Suprapubic skin (tissue), 4 donors: ENCODE measurements at regions not wholly inside any gene's neighbourhood (a gene's known extent, or its start where the extent isn't known, plus 50 kb on each side); places are given as distances from the start of the nearest gene placed in this dataset.

Experiments used
- DNase-seq, 2 donors: peaks; one replicate each; pipeline ENCODE4 v3.0.0-alpha.2; 2019; ENCODE audit warnings: low spot score in 2 of 2
- H3K27ac ChIP-seq: fragments of 200-600 bp; sonication (generic); one replicate; pipeline ENCODE4 v1.5.1; 2019
- H3K27me3 ChIP-seq: fragments of 200-600 bp; sonication (generic); one replicate; pipeline ENCODE4 v1.5.1; 2019
- H3K36me3 ChIP-seq: fragments of 200-600 bp; sonication (generic); one replicate; pipeline ENCODE4 v1.5.1; 2019
- H3K4me1 ChIP-seq: fragments of 200-600 bp; sonication (generic); one replicate; pipeline ENCODE4 v1.5.1; 2019
- H3K4me3 ChIP-seq: fragments of 200-600 bp; sonication (generic); one replicate; pipeline ENCODE4 v1.5.1; 2019; ENCODE audit warnings: mild to moderate bottlenecking
- H3K9me3 ChIP-seq: fragments of 200-600 bp; sonication (generic); one replicate; pipeline ENCODE4 v1.5.1; 2019
- EP300 ChIP-seq: sonication (generic); formaldehyde crosslinking; IDR thresholded peaks from one replicate; pipeline ENCODE4 v1.6.1; 2017; ENCODE audit warnings: antibody characterized with exemption
- POLR2A ChIP-seq, 2 donors: fragments of 450-650 bp; IDR thresholded peaks; one replicate each; pipeline ENCODE4 v1.6.1; 2017; ENCODE audit warnings: antibody characterized with exemption in 2 of 2, mild to moderate bottlenecking in 2 of 2, moderate library complexity in 2 of 2
- POLR2AphosphoS5 ChIP-seq, 3 donors: sonication (generic); formaldehyde crosslinking; IDR thresholded peaks; one replicate each; pipeline ENCODE4 v1.6.1; 2017; ENCODE audit warnings: antibody characterized with exemption in 3 of 3
- WGBS: methylation state at CpG from one replicate; pipeline ENCODE4 v1.1.5; 2018; 5-methylcytosine and 5-hydroxymethylcytosine counted together
- TF ChIP-seq, protein P1 (sequence below), 2 donors: fragments of 200-600 bp in 1 of 2; fragments of 450-650 bp in 1 of 2; sonication (generic) in 1 of 2; IDR thresholded peaks; one replicate each; pipeline ENCODE4 v1.5.1; 2016 to 2019; ENCODE audit warnings: antibody characterized with exemption in 2 of 2, mild to moderate bottlenecking in 1 of 2, moderate library complexity in 1 of 2

DNA sequence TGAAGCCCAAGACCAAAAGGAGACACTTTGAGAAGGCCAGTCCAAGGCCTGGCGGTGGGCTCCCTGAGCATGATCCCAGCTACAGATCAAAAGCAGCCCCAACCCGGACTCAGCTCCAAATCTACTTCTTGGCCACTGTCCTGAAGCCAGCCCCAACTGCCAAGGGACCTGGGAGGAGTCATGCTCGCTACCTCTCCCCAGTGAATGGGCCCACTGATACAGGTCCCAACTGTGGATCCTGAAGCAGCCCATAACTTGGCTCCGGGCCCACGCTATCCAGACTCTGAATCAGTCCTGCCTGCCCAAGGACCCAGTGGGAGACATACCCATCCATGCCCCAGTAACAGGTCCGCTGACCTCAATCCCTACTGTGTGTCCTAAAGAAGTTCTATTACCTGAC is 1545.3 kb upstream of the C9orf72 start:
- no peak for DNase-seq
- Histone ChIP-seq H3K9me3 (no peaks in the 10 kb centered on the region), H3K4me3 (no peak overlapping the region), H3K4me1 (no peaks in the 10 kb centered on the region), H3K27me3 (no peaks in the 10 kb centered on the region), H3K27ac (no peak overlapping the region), H3K36me3 (no peaks in the 10 kb centered on the region)
- 100% methylated on average over 3 of the region's 6 CpGs for WGBS
- no peak for TF ChIP-seq EP300
- TF ChIP-seq POLR2AphosphoS5 (IDR thresholded peaks at IDR 0.05), result no peak
- TF ChIP-seq, protein P1, sequence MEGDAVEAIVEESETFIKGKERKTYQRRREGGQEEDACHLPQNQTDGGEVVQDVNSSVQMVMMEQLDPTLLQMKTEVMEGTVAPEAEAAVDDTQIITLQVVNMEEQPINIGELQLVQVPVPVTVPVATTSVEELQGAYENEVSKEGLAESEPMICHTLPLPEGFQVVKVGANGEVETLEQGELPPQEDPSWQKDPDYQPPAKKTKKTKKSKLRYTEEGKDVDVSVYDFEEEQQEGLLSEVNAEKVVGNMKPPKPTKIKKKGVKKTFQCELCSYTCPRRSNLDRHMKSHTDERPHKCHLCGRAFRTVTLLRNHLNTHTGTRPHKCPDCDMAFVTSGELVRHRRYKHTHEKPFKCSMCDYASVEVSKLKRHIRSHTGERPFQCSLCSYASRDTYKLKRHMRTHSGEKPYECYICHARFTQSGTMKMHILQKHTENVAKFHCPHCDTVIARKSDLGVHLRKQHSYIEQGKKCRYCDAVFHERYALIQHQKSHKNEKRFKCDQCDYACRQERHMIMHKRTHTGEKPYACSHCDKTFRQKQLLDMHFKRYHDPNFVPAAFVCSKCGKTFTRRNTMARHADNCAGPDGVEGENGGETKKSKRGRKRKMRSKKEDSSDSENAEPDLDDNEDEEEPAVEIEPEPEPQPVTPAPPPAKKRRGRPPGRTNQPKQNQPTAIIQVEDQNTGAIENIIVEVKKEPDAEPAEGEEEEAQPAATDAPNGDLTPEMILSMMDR (IDR thresholded peaks at IDR 0.05), result no peak
- TF ChIP-seq POLR2A (IDR thresholded peaks at IDR 0.05), result no peak

DNA sequence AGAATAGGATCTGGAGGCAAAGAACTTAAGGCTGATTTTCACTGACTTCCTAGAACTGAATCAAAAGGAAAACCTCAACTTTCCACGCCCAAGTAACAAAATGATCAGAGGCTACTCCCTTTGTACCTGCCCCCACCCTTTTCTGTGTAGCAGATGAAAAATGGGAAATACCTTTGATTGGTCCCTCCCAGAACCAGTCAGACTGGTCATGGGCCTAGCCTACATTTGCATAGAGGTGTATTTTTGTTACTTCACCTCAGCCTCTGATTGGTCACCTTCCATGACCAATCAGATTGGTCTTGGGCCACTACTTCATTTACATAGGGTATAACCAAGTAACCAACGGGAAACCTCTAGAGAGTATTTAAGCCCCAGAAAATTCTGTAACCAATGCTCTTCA is 1553.5 kb upstream of the C9orf72 start:
- TF ChIP-seq EP300 (no peak), POLR2AphosphoS5 (IDR thresholded peaks at IDR 0.05) (no peak), POLR2A (IDR thresholded peaks at IDR 0.05) (no peak)
- TF ChIP-seq, protein P1 (IDR thresholded peaks at IDR 0.05), result no peak
- 74% methylated on average over 2 of the region's 2 CpGs for WGBS

DNA sequence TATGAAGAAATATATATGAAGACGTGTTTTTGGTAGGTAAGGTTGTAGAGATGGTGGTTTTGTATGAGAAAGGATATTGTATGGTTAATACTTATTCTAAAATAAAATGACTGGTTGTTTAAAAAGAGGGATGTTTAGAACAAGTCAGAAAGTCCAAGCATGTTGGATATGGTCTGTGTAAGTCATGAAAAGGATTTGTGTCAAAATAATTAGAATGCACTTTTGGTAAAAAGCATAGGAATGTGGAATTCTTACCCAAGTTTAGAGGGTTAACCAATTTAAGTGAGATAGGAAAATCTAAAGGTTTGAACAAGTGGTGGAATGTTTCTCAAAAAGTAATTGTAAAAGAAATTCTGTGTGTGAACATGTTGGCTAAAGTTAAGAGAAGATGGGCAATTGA is 1556.5 kb upstream of the C9orf72 start:
- no peak for DNase-seq
- H3K36me3 ChIP-seq, result no peaks in the 10 kb centered on the region

More for the DNA sequence above, 1553.5 kb upstream of the C9orf72 start:
- Histone ChIP-seq H3K36me3 (no peaks in the 10 kb centered on the region), H3K4me3 (no peak overlapping the region), H3K4me1 (no peaks in the 10 kb centered on the region), H3K9me3 (peaks cover 13% of the 10 kb centered on the region), H3K27me3 (no peaks in the 10 kb centered on the region), H3K27ac (no peak overlapping the region)
- DNase-seq, result no peak

DNA sequence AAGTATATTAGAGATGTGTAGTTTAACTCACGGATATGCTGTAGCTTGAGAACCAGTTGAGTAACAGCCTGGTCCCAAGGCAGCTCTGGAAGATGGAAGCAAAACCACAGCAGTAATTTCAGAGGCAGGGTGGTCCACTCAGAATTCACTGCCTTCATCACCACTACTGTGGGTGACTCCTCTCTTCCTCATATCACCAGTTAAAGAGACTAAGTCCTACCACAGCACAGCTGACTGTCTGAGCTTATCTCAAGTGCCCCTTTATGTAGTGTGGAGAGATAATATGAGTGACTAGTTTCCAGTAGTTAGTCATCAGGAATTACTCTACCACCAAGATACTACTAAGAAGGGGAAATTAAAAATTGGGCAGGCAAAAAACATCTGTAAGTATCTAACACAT is 1571.2 kb upstream of the C9orf72 start:
- no peaks in the 10 kb centered on the region for H3K4me1 ChIP-seq
- no peaks in the 10 kb centered on the region for H3K36me3 ChIP-seq
- DNase-seq, result no peak
- no peaks in the 10 kb centered on the region for H3K9me3 ChIP-seq
- no peaks in the 10 kb centered on the region for H3K27me3 ChIP-seq
- H3K4me3 ChIP-seq, result no peak overlapping the region
- H3K27ac ChIP-seq, result no peak overlapping the region
- TF ChIP-seq POLR2AphosphoS5 (IDR thresholded peaks at IDR 0.05) (no peak), POLR2A (IDR thresholded peaks at IDR 0.05) (no peak), EP300 (no peak)
- TF ChIP-seq, protein P1 (IDR thresholded peaks at IDR 0.05), result no peak
- WGBS, result 92% methylated on average over 1 of the region's 1 CpG

More for the DNA sequence above, 1556.5 kb upstream of the C9orf72 start:
- H3K9me3 ChIP-seq, result peaks cover 13% of the 10 kb centered on the region
- H3K27me3 ChIP-seq, result no peaks in the 10 kb centered on the region
- TF ChIP-seq POLR2A (IDR thresholded peaks at IDR 0.05) (no peak), EP300 (no peak), POLR2AphosphoS5 (IDR thresholded peaks at IDR 0.05) (no peak)
- TF ChIP-seq, protein P1 (IDR thresholded peaks at IDR 0.05), result no peak
- H3K4me3 ChIP-seq, result no peak overlapping the region
- no peaks in the 10 kb centered on the region for H3K4me1 ChIP-seq
- 88% methylated on average over 1 of the region's 1 CpG for WGBS
- H3K27ac ChIP-seq, result no peak overlapping the region

DNA sequence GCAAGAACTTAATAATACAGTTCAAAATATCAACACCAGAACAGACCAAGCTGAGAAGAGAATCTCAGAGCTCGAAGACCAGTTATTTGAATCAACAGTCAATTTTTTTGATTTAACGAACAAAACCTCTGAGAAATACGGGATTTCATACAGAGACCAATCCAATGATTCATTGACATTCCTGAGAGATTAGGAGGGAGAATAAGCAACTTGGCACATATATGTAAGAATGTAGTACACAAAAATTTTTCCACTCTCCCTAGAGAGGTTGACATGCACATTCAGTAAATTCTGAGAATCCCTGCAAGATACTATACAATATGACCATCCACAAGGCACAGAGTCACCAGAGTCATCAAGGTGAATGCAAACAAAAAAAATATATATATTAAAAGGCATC is 1577.3 kb upstream of the C9orf72 start:
- no peaks in the 10 kb centered on the region for H3K27me3 ChIP-seq
- no peak overlapping the region for H3K27ac ChIP-seq
- H3K36me3 ChIP-seq, result no peaks in the 10 kb centered on the region
- no peak for DNase-seq
- TF ChIP-seq POLR2AphosphoS5 (IDR thresholded peaks at IDR 0.05) (no peak), POLR2A (IDR thresholded peaks at IDR 0.05) (no peak), EP300 (no peak)
- TF ChIP-seq, protein P1 (IDR thresholded peaks at IDR 0.05), result no peak
- H3K4me3 ChIP-seq, result no peak overlapping the region
- no peaks in the 10 kb centered on the region for H3K9me3 ChIP-seq
- WGBS, result 82% methylated on average over 3 of the region's 3 CpGs
- no peaks in the 10 kb centered on the region for H3K4me1 ChIP-seq
